Stimulated activated naive CD4-positive, alpha-beta T cell (primary cell): ENCODE measurements at regions not wholly inside any gene's neighbourhood (a gene's known extent, or its start where the extent isn't known, plus 50 kb on each side); places are given as distances from the start of the nearest gene placed in this dataset.
"Not testable (repeated sequence)": the region's sequence is repeated elsewhere in the genome, so short reads cannot be mapped to it uniquely, and the experiment has no call there.

Experiments used
- DNase-seq, 6 experiments: peaks; one replicate each; lab custom pipeline; 2025; lab: John Stamatoyannopoulos, UW

- DNase-seq, result no peak
These were observed 264.9 kb downstream of the TSN start for GRCh38 chr2:122020377-122020776.

DNA sequence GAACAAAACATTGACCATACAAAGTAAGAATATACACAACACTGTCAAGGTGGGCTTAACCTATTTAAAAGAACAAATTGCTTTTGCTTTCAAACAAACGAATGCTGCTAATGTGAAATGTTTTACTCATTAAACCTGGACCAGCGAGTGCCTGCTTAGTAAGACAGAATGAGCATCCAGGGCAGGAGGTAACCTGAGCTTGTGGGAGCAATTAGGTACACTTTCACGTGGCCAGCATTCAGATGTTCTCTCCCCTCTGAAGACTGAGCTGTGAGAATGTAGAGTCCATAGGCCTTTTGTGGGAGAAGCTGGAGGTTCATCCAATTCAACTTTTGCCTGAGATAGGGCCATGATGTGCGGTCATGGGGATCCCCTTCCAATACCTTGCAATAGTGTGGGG lies 266.5 kb downstream of the TSN start:
- DNase-seq, result no peak

GRCh38 chr2:122022531-122022930 lies 267.1 kb downstream of the TSN start:
- DNase-seq, result no peak

DNA sequence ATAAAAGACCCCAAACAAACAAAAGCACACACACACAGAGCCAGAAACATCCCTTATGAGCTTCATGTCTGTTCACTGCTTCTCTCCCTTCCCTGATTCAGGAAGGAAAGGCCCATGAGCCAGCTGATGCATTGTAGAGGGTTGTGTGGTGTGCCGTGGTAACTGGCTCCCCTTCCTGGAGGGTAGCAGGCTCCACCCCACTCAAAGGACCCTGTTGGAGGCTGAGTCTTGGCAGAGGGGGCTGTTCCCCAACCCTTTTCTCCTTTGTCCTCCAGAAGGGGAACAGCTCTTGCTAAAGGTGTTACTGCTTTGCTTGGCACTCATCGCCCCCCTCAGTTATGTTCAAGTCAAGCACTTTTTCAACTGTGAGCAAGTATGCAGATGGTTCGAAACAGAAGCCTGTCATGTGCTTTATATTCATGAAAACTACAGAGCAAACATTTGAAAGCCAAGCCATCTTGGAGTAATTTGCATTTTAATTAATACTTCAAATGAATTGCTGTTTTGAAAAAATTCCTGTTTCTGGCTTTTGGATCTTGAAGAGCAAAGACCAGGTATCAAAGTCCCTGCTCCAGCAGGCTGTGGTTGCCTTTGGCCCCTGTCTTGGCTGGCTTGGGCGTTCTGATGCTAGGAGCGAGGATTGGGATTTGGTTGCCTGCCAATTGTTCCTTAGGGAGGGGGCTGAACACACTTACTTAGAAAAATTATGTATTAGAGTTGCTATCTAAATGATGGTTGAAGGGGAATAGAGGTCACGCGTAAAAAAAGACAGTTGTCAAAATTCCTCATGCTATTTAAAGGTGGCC lies 267.8 kb downstream of the TSN start:
- no peak for DNase-seq

GRCh38 chr2:122027510-122028217 lies 272.2 kb downstream of the TSN start:
- DNase-seq, result no peak

- DNase-seq, result no peak
These were observed 273.1 kb downstream of the TSN start for GRCh38 chr2:122028371-122029100.

DNA sequence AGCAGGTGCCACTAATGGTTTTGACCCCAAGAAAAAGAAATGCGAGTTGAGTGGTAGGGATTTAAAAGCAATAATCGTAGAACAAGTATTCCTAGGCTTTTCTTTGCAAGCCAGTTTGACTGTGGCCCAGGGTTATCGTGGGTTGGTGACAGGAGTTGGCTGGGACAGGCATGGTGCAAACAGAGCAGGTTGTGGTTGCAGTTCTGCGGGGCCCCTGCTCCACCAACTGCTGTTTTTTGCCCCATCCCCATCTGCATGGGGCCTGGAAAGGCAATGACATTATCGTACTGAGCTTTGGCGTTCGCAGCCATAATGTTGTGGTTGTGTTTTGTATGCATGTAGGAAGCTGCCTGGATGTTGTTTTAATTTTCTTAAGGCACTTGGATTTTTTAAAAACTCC lies 274.0 kb downstream of the TSN start:
- DNase-seq, result no peak

GRCh38 chr2:122029945-122030344 lies 274.5 kb downstream of the TSN start:
- no peak for DNase-seq

DNA sequence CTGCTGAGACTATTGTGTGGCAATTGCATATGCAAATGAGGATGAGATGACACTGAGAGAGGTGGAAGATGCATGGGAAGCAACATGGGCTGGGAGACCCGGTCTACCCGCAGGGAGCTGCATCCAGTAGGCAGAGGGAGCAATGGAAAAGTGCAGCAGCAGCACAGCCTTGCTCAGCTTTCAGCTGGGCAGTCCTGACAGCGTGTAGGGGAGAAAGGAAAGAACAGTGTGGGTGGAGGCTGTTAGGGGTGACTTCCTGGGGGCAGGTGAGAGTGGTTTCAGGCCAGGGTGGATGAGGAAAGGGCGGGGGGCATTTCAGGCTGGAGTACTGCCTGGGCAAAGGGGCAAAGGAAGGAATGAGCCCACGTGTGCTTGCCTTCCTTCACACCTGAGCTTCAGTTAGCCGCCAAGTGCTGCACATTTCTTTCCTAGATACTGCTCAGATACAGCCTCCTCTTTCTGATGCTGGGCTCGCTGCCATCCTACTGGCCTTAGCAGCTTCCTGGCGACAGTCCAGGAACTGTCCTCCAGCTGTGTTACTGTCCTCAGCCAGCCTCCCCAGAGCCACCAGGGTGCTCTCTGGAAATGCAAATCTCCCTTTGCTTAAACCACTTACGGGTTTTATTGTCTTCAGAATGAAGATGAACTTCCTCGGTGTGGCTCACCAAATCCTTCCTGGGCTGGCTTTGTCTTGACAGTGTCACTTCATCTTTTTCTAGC lies 276.3 kb downstream of the TSN start:
- no peak for DNase-seq

- no peak for DNase-seq
These were observed 276.8 kb downstream of the TSN start for GRCh38 chr2:122032264-122032645.

GRCh38 chr2:122033778-122034177 lies 278.3 kb downstream of the TSN start:
- DNase-seq, result no peak

DNA sequence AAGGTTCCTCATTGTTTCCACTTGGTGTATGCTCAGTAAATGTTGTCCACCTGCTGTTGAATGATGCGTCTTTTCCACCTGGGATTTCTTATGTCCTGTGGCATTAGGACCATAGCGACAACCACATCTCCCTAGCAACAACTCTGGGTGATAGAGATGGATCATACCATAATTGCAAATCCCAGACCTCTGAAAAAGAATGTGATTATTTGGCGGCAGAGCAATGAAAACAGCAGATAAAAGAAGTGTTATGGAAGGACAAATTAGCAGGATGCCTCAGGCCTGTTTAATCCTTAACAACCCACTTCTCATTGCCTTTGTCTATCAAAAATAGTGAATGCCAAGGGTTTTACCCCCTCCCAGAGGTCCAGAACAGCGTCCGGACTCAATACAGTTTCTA lies 278.9 kb downstream of the TSN start:
- no peak for DNase-seq

DNA sequence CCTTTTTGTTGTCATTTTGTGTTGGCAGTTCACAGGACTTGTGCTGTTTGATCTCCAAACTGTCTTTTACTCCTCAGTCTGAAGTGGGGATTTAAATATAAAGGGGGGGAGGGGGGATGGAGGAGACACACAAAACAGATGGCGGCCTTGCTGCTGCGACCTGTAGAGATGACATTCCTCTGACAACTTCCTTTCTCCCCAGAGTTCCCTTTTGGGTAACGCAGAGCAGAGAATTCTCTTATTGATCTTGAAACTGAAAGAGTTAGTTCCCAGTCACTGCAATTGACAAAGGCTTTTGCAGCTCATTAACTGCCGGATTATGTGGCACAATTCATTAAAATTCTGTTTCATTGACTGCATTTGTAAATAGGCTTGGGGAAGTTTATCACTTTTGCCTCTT lies 279.3 kb downstream of the TSN start:
- no peak for DNase-seq

GRCh38 chr2:122038816-122039215 lies 283.4 kb downstream of the TSN start:
- not testable (repeated sequence) for DNase-seq

DNA sequence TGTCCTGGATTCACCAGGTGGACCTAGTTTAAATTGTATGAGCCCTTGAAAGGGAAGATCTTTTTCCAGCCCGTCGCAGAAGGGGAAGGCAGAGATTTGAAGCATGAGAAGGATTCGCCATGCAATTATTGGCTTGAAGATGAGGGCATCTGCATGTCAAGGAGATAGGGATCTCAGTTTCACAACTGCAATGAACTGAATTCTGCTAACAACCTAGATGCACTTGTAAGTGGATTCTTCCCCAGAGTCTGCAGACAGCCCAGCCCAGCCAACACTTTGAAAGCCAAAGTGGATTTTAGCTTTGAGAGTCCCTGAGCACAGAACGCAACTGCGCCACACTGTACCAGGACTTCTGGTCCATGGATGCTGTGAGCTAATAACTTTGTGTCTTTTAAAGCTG lies 286.0 kb downstream of the TSN start:
- DNase-seq, result no peak

DNA sequence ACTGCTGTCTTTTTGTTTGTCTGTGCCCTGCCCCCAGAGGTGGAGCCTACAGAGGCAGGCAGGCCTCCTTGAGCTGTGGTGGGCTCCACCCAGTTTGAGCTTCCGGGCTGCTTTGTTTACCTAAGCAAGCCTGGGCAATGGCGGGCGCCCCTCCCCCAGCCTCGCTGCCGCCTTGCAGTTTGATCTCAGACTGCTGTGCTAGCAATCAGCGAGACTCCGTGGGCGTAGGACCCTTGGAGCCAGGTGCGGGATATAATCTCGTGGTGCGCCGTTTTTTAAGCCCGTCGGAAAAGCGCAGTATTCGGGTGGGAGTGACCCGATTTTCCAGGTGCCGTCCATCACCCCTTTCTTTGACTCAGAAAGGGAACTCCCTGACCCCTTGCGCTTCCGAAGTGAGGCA lies 296.2 kb downstream of the TSN start:
- DNase-seq, result not testable (repeated sequence)

- no peak for DNase-seq
These were observed 300.1 kb downstream of the TSN start for GRCh38 chr2:122055521-122055931.

- no peak for DNase-seq
These were observed 301.4 kb downstream of the TSN start for GRCh38 chr2:122056853-122057252.

DNA sequence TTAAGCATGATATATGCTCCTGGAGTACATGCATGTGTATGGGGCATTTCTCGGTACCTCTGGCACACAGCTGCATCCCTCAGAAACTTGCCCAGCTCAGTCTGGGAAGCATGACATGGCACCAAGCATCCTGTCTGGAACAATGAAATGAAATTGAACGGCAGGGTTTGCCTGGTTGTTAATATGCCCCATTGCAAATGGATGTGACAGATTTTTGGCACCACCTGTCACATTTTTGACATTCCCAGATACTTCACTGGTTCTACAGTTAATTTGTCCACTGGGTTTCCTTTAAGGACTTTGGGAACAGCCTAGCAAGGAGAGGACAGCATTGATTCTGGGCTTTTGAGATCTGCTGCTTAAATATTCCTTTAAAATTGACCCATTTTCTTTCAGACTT lies 305.8 kb downstream of the TSN start:
- DNase-seq, result no peak

DNA sequence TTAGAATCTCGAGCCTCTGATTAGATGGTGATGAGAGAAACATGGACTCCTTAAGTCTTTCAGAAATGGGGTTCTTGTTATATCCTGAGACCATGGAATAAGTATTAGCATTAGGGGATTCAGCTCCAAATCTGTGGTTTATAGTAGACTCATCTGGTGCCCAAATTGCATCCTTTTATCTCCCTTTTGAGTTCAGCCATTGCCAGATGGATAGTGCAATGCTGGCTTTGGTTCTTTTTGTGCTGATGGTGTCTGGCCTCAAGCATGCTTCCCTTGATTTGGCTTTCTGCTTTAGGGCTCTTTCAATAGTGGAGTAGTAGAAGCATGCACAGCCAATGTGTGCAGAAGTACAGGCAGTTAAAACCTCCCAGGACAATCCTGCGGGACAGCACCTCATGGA lies 306.4 kb downstream of the TSN start:
- no peak for DNase-seq

GRCh38 chr2:122062506-122062905 lies 307.1 kb downstream of the TSN start:
- no peak for DNase-seq

DNA sequence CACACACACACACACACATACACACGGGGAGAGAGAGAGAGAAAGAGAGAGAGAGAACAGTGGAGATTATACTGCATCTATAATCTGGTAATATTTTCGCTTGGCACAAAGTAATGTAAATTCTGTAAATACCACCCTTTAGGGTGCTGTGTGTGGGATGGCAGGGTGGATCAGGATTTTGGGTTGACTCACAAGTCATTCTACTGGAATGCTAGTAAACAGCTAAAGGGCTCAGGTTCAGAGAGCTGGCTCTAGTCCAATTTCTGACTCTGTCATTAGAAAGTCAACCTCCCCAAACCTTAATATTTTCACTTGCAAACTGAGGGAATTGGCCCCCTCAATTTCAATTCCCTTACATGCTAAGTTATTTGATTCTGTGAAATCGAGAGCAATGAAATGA lies 308.3 kb downstream of the TSN start:
- no peak for DNase-seq
